Panc1 (cell line): ENCODE measurements at regions not wholly inside any gene's neighbourhood (a gene's known extent, or its start where the extent isn't known, plus 50 kb on each side); places are given as distances from the start of the nearest gene placed in this dataset.

Experiments used
- CTCF ChIP-seq: fragments of 450-650 bp; IDR thresholded peaks from 2 replicates; pipeline ENCODE4 v1.5.1; 2017; ENCODE audit warnings: mild to moderate bottlenecking
- REST ChIP-seq, 2 experiments: IDR thresholded peaks; 2 replicates each; pipeline ENCODE4 v1.6.1; 2011 to 2012; ENCODE audit warnings: low read depth in 2 of 2, control low read depth in 1 of 2, low read length in 1 of 2, mild to moderate bottlenecking in 1 of 2, moderate library complexity in 1 of 2; ENCODE audit not compliant: insufficient read depth in 1 of 2

GRCh38 chr15:53840681-53841080 lies 81.2 kb upstream of the WDR72 start:
- TF ChIP-seq REST (IDR thresholded peaks at IDR 0.05; ENCODE audit: insufficient read depth in 1 of 2, low read depth in 2 of 2, low read length in 1 of 2) (no peak), CTCF (no peak)
